Stimulated activated CD4-positive, alpha-beta T cell treated with anti-CD3 and anti-CD28 coated beads, Interleukin-15, amount 100 ng/mL, for 48 hours (primary cell): ENCODE measurements at regions not wholly inside any gene's neighbourhood (a gene's known extent, or its start where the extent isn't known, plus 50 kb on each side); places are given as distances from the start of the nearest gene placed in this dataset.
"Not testable (repeated sequence)": the region's sequence is repeated elsewhere in the genome, so short reads cannot be mapped to it uniquely, and the experiment has no call there.

Source experiments
- DNase-seq, 2 donors: peaks; one replicate each; pipeline ENCODE4 v3.0.0-alpha.2; 2020; ENCODE audit warnings: low read depth in 2 of 2

DNA sequence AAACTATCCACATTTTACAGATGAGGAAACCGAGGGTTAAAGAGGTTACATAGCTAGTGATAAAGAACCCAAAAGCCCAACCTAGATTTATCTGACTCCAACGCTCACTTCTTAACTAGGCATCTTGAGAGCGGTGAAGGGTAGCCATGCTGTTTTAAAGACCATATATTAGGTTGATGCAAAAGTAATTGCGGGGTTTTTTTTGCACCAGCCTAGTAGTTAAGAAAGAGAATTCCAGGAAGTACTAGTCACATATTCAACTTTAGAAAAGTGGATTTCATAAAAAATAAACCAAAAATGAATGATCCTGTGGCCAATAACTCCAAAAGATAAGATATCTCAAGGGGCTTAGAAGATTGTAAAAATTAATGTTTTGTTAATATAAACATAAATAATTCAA, 162.1 kb downstream of the GLUL start:
- no peak for DNase-seq

DNA sequence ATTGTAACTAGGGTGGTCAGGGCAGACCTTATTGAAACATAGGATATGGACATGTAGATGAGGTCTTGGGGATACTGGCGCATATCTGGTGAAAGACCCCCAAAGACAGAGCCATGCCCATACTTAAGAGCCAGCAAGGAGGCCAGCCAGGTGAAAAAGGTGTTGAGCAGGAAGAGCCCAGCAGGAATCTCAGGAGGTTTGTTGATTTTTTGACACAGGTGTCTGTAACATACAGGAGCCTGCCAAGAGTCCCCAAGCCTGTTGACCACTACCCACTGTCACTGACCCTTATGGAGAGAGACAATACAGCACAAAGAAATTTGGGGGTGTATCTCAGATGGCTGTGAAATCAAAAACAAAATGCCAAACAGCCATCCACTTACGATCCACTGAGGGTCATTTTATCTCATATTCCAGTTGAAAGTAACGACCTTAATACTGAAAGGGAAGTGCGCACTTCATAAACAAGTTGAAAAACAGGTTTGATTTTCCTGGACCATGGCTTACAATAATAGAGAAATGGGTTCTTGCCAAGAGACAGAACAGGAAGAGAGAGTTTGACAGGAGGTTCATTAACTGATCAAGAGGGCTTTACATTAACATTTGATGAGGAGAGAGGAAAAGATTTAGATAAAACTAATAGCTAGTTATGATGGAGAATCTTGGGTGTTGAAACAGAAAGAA, 163.6 kb downstream of the GLUL start:
- DNase-seq: no peak

DNA sequence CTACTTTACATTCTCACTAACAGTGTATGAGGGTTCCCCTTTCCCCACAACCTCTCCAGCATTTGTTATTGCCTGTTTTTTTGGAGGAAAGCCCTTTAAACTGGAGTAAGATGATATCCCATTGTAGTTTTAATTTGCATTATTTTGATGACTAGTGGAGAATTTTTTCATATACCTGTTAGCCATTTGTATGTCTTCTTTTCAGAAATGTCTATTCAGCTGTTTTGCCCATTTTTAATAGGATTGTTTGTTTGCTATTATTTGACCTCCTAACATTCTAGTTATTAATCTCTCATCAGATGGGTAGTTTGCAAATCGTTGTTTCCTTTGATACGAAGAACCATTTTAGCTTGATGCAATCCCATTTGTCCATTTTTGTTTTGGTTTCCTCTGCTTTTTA, 165.0 kb downstream of the GLUL start:
- no peak for DNase-seq

DNA sequence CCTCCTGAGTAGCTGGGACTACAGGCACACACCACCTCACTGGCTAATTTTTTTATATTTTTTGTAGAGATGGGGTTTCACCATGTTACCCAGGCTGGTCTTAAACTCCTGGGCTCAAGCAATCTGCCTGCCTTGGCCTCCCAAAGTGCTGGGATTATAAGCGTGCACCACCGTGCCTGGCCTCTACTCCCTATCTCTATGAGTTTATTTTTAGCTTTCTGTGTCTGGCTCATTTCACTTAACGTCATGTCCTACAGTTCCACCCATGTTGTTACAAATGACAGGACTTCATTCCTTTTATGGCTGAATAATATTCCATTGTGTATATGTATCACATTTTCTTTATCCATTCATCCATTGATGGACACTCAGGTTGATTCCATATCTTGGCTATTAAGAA, 164.2 kb upstream of the ZNF648 start:
- not testable (repeated sequence) for DNase-seq

DNA sequence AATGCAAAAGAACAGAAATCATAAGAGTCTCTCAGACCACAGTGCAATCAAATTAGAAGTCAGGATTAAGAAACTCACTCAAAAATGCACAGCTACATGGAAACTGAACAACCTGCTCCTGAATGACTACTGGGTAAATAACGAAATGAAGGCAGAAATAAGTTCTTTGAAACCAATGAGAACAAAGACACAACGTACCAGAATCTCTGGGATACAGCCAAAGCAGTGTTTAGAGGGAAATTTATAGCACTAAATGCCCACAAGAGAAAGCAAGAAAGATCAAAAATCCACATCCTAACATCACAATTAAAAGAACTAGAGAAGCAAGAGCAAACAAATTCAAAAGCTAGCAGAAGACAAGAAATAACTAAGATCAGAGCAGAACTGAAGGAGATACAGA, 160.5 kb upstream of the ZNF648 start:
- DNase-seq: not testable (repeated sequence)

DNA sequence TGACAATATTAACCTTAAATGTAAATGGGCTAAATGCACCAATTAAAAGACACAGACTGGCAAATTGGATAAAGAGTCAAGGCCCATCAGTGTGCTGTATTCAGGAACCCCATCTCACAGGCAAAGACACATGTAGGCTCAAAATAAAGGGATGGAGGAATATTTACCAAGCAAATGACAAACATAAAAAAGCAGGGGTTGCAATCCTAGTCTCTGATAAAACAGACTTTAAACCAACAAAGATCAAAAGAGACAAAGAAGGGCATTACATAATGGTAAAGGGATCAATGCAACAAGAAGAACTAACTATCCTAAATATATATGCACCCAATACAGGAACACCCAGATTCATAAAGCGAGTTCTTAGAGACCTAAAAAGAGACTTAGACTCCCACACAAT, 159.9 kb upstream of the ZNF648 start:
- not testable (repeated sequence) for DNase-seq

DNA sequence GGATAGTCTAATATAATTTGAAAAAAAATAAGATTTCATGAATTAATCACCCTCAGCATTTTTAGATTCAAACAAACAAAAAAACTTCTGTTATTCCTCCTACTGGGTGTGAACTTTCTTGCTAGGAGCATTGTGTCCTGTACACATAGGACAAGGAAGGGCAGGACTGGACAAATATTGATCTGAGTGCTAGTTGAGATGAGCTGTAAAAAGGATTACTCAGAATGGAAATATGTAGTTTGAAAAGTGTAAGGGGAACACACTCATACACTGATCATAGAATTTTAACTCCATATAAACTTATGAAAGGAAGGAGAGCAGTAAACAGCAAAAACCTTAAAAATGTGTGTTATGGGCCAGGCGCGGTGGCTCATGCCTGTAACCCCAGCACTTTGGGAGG, 156.5 kb upstream of the ZNF648 start:
- DNase-seq: no peak

DNA sequence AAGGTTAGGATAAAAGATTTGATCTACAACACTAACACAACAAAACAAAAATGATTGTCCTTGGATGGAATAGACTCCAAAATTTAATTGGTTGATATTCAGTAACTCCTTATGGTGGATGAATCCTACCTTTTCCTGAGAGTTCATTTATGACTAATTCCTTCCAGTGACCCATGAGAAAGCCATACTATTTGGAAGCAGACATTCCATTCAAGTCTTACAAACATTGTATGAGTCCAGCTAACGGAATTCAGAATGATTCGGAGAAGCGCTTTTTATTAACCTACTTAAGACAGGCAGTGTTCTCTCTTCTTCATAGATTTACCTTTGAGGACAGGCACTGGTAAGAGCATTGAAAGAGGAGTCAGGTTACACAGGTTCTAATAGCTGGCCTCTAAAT, 155.6 kb upstream of the ZNF648 start:
- DNase-seq: no peak

DNA sequence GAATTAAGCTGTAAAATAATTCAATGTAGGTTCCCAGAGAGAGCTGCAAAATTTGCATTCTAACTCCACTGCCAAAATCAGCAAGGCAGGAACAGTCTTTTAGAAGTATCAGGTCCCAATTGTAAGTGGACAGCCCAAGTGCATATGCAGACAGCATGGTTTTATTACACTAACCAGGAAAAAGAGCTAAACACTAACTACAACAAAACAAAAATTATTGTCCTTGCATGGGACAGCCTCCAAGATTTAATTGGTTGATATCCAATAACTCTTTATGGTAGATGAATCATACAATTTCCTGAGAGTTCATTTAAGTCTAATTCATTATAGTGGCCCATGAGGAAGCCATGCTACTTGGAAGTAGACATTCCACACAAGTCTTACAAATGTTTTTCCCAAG, 154.3 kb upstream of the ZNF648 start:
- no peak for DNase-seq

DNA sequence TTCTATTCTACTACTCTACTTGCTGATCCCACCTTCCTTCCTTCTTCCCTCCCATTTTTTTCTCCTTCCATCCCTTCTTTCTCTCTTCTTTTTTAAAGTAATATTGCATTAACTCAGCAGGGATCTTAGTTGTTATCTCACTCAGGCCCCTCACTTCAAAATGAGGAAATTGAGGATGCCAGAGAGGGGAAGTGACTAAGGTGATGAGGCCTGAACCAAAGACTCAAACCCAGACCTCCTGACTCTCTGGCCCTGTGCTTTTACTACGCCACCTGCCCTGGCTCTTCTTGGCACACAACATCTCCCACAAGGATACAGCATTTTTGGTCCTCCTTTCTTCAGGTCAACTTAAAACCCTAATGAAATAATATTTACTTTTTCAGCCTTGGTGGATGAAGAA, 151.7 kb upstream of the ZNF648 start:
- no peak for DNase-seq

DNA sequence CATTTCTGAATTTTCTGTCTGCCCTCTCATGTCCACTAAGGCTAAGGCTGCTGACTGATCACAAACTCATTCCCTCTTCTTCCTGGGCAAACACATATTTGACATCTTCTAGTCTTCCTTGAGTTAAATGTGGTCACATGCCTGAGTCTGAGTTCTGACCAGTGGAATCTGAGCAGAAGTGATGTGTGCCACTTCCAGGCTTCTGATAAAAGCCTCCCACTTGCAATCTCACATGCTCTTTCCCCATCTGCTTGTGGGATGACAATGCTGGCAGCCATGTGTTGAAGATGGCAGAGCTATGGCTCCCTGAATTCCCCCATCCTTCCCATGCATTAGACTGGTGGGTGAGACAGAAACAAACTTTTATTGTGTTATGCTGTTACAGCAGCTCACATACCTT, 149.9 kb upstream of the ZNF648 start:
- DNase-seq: no peak

DNA sequence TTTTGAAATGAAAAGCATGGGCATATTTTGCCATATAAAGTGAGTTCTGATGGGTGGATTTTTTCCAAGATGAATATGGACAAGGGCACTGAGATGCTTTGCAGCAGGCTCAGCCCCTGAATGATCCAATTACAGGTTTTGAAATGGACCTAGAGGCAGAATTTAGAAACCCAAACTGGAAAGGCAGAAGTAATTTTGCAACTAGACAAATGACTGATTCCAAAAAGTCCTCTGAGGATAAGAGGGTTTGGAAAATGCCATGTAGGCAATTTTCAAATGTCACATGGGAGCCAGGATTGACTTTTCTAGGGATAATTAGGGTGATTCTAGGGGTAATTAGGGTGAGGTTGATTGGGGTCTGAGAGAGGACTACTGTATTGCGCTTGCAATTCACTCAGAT, 148.9 kb upstream of the ZNF648 start:
- DNase-seq: no peak

DNA sequence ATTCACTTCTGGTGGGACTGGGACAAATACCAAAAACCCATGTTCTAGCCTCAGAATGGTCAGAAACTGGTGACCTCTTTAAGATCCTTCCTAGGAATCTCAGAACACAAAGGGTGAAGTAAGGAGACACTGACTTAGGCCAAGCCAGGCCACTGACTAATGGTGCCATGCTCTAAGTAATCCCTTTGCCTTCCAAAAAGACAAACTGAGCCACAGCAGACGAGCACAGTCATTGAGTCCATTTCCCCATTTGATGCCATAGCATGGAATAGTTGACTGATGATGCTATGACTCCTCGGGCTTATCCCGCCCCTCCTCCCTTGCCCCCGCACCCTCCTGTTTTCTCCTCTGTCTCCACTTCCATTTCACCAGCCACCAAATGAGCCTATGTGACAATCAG, 145.8 kb upstream of the ZNF648 start:
- DNase-seq: no peak

DNA sequence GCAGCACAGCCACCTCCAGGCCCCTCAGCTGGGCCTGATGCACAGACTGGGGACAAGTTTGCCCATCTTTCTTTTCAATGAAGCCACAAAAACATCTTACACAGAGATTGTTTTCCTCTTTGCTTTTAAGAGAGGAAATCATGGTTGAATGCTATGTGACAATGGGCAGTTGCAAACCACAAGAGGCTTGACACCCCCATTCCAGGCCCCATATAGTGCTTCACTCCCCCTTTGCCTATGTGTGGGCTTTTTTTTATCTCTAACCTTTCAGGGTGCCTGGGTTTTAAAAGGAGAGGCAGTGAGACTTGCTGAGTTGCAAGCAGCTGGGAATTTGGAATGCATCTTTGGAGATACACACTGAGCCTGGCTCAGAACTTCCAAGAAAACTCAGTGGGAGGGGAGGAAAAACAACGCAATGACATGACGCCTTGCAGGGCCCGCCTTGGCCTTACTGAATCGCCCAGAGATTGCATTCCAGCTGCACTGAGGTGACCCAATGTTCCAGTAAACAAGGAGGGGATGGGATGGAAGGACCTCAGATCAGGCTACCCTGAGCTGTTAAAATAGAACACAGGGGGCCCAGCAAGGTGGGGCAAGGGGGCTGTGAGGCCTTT, 145.2 kb upstream of the ZNF648 start:
- no peak for DNase-seq

DNA sequence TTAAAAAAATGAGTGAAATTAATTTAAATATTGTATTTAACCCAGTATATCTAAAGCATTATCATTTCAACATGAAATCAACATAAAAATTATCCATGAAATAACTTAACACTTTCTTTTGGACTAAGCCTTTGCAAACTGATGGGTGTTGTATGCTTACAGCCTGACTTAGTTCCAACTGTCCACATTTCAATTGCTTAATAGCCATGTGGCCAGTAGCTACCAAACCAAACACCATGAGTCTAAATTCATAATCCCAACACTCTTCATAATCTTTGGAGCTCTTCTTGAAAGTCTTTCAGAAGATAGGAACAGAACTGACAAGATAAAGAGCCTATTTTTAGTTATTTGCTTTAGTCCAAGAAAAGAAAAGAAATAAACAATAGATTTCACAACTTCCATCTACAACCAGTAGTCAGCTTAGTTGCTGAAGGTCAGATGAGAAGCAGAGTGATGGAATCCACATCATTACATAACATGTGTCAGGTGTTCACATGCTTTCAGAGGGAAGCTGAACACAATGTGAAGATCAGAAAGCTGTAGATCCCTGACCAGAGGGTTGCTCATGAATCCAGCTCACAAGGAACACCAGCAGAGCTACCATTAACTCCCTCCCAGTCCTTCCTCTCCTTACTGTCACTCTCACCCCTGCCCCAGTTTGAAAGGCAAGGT, 144.0 kb upstream of the ZNF648 start:
- DNase-seq: no peak

DNA sequence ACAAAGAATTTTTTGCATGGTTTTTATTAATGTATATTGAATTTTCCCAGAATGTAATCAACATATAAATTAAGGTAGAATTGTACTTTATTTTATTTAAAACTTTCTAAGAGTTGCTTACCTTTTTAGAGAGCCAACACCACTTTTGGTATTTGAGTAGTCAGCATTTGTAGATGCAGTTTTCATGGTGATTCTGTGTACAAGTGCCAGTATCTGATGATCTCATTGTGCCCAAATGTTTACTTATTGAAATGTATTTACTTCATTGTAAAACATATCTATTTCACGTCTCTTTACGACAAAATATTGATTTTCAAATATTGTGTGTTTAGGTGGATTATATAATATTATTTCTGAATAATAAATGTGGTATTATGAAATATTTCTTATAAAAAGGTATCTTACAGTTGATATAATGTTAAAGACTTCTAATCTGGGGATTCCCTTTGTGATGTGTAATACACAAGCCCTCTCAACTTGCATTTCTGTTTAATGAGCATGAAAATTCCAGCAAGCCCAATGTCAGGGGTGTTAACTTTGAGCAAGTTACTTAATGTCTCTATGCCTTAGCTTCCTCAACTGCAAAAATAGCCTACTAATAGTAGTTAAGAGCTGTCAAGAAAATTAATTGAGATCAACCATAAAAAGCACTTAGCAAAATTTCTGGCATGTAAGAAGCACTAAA, 141.8 kb upstream of the ZNF648 start:
- no peak for DNase-seq

DNA sequence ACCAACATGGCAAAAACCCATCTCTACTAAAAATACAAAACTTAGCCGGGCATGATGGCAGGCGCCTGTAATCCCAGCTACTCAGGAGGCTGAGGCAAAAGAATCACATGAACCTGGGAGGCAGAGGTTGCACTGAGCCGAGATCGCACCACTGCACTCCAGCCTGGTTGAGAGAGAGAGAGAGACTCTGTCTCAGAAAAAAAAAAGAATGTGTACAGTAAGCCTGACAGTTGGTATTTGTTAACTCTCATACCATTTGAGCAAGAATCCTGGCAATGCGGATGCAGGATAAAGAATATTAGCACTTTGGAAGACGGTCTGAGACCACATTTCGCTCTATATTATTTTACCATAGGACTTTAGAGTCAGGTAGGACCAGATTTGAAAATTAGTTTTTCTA, 140.0 kb upstream of the ZNF648 start:
- not testable (repeated sequence) for DNase-seq

DNA sequence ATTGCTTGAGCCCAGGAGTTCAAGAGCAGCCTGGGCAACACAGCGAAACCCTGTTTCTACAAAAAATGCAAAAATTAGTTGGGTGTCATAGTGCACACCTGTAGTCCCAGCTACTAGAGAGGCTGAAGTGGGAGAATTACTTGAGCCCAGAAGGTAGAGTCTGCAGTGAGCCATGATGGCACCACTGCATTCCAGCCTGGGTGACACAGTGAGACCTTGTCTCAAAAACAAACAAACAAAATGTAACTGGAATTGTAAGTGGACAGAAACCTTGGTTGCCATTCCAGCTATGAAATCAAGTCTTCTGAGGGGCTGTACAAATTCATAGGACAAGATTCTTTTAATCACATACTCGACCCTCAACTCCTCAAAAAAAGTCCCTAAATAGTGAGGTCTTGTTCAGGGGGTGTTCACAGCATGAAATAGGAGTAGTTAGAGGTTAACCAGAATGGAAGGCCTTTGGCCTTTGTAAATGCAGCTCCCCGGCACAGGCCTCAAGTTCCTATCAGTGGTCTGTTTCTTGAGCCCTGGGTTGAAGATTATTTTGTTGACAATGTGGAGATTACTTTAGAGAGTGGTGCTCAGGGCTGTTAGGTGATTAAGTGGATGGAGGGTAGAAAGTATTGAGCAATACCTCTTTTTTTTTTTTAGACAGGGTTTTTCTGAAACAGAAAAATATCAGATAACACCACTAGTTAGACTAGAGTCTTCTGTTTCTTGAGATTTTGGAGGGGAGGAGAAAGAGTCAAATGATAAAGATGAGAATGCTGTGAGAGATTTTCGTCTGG, 138.7 kb upstream of the ZNF648 start:
- DNase-seq: no peak

DNA sequence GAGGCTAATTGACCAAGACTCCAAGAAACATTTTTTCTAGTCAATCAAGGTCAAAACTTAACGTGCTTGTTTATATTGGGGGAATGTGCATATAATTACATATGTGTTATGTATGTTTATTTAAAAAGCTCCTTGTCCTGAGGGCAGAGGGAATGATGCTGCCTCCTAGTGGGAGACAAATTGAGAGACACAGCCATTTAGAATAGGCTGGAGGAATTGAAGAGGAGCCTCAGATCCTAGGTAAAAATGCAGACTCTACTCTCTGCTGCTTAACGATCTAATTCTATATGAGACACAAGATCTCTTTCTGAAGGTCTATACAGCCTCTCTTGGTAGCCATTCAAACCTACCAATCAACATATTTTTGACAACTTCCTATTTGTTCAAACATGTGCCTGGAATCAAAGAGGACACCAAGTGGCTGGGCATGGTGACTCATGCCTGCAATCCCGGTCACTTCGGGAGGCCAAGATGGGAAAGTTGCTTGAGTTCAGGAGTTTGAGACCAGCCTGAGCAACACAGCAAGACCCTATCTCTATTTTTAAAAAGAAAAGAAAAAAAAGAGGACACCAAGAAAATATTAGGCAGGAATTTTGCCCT, 136.6 kb upstream of the ZNF648 start:
- no peak for DNase-seq

DNA sequence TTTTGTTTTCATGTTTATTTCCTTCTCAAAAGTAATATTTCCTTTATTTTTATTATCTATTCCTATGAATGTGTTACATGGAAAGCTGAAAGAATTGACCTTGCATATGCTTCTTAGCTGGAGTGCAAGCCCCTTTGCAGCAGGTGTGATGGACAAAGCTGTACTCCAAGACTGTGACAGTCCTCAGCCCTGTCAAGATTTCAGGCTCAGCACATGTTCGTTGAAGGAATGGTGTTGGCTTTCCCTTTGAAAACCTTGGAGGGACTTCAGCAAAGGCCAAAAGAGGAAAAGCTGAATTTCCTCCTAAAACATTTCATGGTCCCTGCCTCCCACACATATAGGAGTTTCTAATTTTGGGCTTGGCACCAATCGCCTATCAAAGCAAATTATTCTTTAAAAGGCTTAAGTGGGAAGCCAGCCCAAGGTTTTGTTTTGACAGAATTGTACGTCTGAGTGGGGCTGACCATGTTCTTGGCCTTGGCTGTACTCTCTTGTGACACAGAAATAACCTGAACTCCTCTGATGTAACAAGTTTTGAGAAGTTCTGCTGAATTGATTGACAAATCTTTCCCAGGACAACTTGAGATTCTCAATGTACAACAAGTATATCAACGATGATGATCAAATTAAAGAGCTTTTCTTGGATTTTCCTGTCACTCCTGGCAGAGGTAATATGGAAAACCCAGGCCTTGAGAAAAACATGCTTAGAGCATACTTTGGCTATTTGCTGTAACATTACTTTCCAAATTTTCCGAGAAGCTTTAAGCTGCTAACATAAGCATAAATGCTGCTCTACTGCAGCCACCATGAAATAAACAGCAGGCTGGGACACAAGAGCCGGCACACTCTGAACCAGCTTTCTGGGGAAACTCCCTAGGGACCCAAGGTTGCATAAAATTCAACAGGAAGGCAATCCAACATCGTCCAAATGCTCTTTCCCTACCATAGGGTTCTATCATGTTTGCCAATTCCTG, 135.7 kb upstream of the ZNF648 start:
- DNase-seq: no peak
